KMS-11 (cell line): ENCODE measurements at regions not wholly inside any gene's neighbourhood (a gene's known extent, or its start where the extent isn't known, plus 50 kb on each side); places are given as distances from the start of the nearest gene placed in this dataset.
"Not testable (repeated sequence)": the region's sequence is repeated elsewhere in the genome, so short reads cannot be mapped to it uniquely, and the experiment has no call there.

ENCODE experiments used
- H2AFZ ChIP-seq: fragments of 200-600 bp; sonication (generic); 2 replicates; pipeline ENCODE4 v1.6.1; 2016; ENCODE audit warnings: antibody characterized with exemption, mixed run types, low read depth
- H3K27ac ChIP-seq: fragments of 200-600 bp; sonication (generic); 2 replicates; pipeline ENCODE4 v1.6.1; 2016; ENCODE audit warnings: mild to moderate bottlenecking, mixed run types
- H3K27me3 ChIP-seq: fragments of 200-600 bp; sonication (generic); 2 replicates; pipeline ENCODE4 v1.6.1; 2017; ENCODE audit warnings: mild to moderate bottlenecking, low read depth, mixed run types, moderate library complexity; ENCODE audit not compliant: insufficient read depth
- H3K36me3 ChIP-seq: fragments of 200-600 bp; sonication (generic); 2 replicates; pipeline ENCODE4 v1.6.1; 2017; ENCODE audit warnings: mild to moderate bottlenecking, mixed run types; ENCODE audit not compliant: insufficient read depth
- H3K4me1 ChIP-seq: fragments of 200-600 bp; sonication (generic); 2 replicates; pipeline ENCODE4 v1.6.1; 2016; ENCODE audit warnings: mild to moderate bottlenecking, low read depth, mixed run types; ENCODE audit not compliant: poor library complexity, severe bottlenecking
- H3K4me2 ChIP-seq: fragments of 200-600 bp; sonication (generic); 2 replicates; pipeline ENCODE4 v1.7.0; 2016; ENCODE audit warnings: mild to moderate bottlenecking, mixed run types
- H3K4me3 ChIP-seq: fragments of 200-600 bp; sonication (generic); IDR thresholded peaks from 2 replicates; pipeline ENCODE4 v1.6.1; 2017; ENCODE audit warnings: low read depth, low read length, mixed read lengths; ENCODE audit not compliant: insufficient read depth
- H3K79me2 ChIP-seq: fragments of 200-600 bp; sonication (generic); 2 replicates; pipeline ENCODE4 v1.6.1; 2016; ENCODE audit warnings: low read depth, mixed run types; ENCODE audit not compliant: insufficient read depth
- H3K9ac ChIP-seq: fragments of 200-600 bp; sonication (generic); 2 replicates; pipeline ENCODE4 v1.6.1; 2016; ENCODE audit warnings: mild to moderate bottlenecking, mixed run types
- H4K20me1 ChIP-seq: fragments of 200-600 bp; sonication (generic); 2 replicates; pipeline ENCODE4 v1.6.1; 2016; ENCODE audit warnings: mild to moderate bottlenecking, mixed run types; ENCODE audit not compliant: insufficient read depth
- CTCF ChIP-seq: fragments of 200-600 bp; sonication (generic); conservative IDR thresholded peaks from 2 replicates; pipeline ENCODE4 v1.6.1; 2017; ENCODE audit warnings: low read depth, mild to moderate bottlenecking, antibody characterized with exemption, low read length, moderate library complexity, mixed read lengths

GRCh38 chr6:105867277-105867676 is 218.9 kb upstream of the PRDM1 start:
- no peak for TF ChIP-seq CTCF
- Histone ChIP-seq H3K79me2 (no peaks in the 10 kb centered on the region), H2AFZ (no peak overlapping the region), H3K4me2 (no peak overlapping the region), H3K27ac (no peak overlapping the region), H3K4me3 (no peak overlapping the region), H3K4me1 (no peaks in the 10 kb centered on the region), H3K36me3 (no peaks in the 10 kb centered on the region), H3K9ac (no peak overlapping the region), H3K27me3 (no peaks in the 10 kb centered on the region), H4K20me1 (no peaks in the 10 kb centered on the region)

- Histone ChIP-seq H4K20me1 (no peaks in the 10 kb centered on the region), H3K9ac (no peak overlapping the region), H2AFZ (no peak overlapping the region), H3K27ac (no peak overlapping the region), H3K79me2 (no peaks in the 10 kb centered on the region), H3K4me1 (peaks cover 8% of the 10 kb centered on the region), H3K4me3 (no peak overlapping the region), H3K36me3 (no peaks in the 10 kb centered on the region), H3K4me2 (no peak overlapping the region), H3K27me3 (no peaks in the 10 kb centered on the region)
- no peak for TF ChIP-seq CTCF
Measured at GRCh38 chr6:105862936-105863607, 223.1 kb upstream of the PRDM1 start.

GRCh38 chr6:105860927-105861326 is 225.2 kb upstream of the PRDM1 start:
- not testable (repeated sequence) for H3K4me1 ChIP-seq, H3K36me3 ChIP-seq, H2AFZ ChIP-seq, H3K79me2 ChIP-seq, H3K27me3 ChIP-seq, H4K20me1 ChIP-seq, H3K4me2 ChIP-seq, H3K9ac ChIP-seq, H3K27ac ChIP-seq, H3K4me3 ChIP-seq

GRCh38 chr6:105859457-105859856 is 226.7 kb upstream of the PRDM1 start:
- no peak for TF ChIP-seq CTCF
- no peaks in the 10 kb centered on the region for H3K79me2 ChIP-seq
- H3K4me3 ChIP-seq: no peak overlapping the region
- H3K27ac ChIP-seq: no peak overlapping the region
- no peak overlapping the region for H2AFZ ChIP-seq
- H3K9ac ChIP-seq: no peak overlapping the region
- no peaks in the 10 kb centered on the region for H3K27me3 ChIP-seq
- H3K36me3 ChIP-seq: no peaks in the 10 kb centered on the region
- peaks cover 8% of the 10 kb centered on the region for H3K4me1 ChIP-seq
- no peak overlapping the region for H3K4me2 ChIP-seq
- H4K20me1 ChIP-seq: no peaks in the 10 kb centered on the region

- not testable (repeated sequence) for H3K4me3 ChIP-seq, H3K4me1 ChIP-seq, H3K79me2 ChIP-seq, H3K4me2 ChIP-seq, H2AFZ ChIP-seq, H3K9ac ChIP-seq, H4K20me1 ChIP-seq, H3K36me3 ChIP-seq, H3K27ac ChIP-seq, H3K27me3 ChIP-seq
Measured at GRCh38 chr6:105858639-105859038, 227.5 kb upstream of the PRDM1 start.
